Ishikawa (cell line): ENCODE measurements at regions not wholly inside any gene's neighbourhood (a gene's known extent, or its start where the extent isn't known, plus 50 kb on each side); places are given as distances from the start of the nearest gene placed in this dataset.

Experiments
- CEBPB ChIP-seq: IDR thresholded peaks from 2 replicates; pipeline ENCODE4 v1.6.1; 2012
- CREB1 ChIP-seq: IDR thresholded peaks from 2 replicates; pipeline ENCODE4 v1.6.1; 2012; ENCODE audit warnings: low read depth
- EGR1 ChIP-seq: IDR thresholded peaks from 2 replicates; pipeline ENCODE4 v1.6.1; 2012
- EP300 ChIP-seq: IDR thresholded peaks from 2 replicates; pipeline ENCODE4 v1.6.1; 2012; ENCODE audit warnings: borderline replicate concordance
- FOXM1 ChIP-seq: IDR thresholded peaks from 2 replicates; pipeline ENCODE4 v1.6.1; 2012; ENCODE audit warnings: low read depth, borderline replicate concordance
- NFIC ChIP-seq: IDR thresholded peaks from 2 replicates; pipeline ENCODE4 v1.6.1; 2012
- RAD21 ChIP-seq: IDR thresholded peaks from 2 replicates; pipeline ENCODE4 v1.6.1; 2012; ENCODE audit warnings: low read depth
- TAF1 ChIP-seq: IDR thresholded peaks from 2 replicates; pipeline ENCODE4 v1.6.1; 2012; ENCODE audit warnings: low read depth, mild to moderate bottlenecking
- TCF12 ChIP-seq: IDR thresholded peaks from 2 replicates; pipeline ENCODE4 v1.6.1; 2012; ENCODE audit warnings: low read depth
- TEAD4 ChIP-seq: IDR thresholded peaks from 2 replicates; pipeline ENCODE4 v1.6.1; 2012
- YY1 ChIP-seq: IDR thresholded peaks from 2 replicates; pipeline ENCODE4 v1.6.1; 2012; ENCODE audit warnings: low read depth
- ZBTB7A ChIP-seq: IDR thresholded peaks from 2 replicates; pipeline ENCODE4 v1.6.1; 2012; ENCODE audit warnings: low read depth
- TF ChIP-seq, protein P1 (sequence below): IDR thresholded peaks from 2 replicates; pipeline ENCODE4 v1.6.1; 2012
- TF ChIP-seq, protein P2 (sequence below): IDR thresholded peaks from 2 replicates; pipeline ENCODE4 v1.6.1; 2012; ENCODE audit warnings: low read depth, mild to moderate bottlenecking
- TF ChIP-seq, protein P3 (sequence below): IDR thresholded peaks from 2 replicates; pipeline ENCODE4 v1.6.1; 2012

DNA sequence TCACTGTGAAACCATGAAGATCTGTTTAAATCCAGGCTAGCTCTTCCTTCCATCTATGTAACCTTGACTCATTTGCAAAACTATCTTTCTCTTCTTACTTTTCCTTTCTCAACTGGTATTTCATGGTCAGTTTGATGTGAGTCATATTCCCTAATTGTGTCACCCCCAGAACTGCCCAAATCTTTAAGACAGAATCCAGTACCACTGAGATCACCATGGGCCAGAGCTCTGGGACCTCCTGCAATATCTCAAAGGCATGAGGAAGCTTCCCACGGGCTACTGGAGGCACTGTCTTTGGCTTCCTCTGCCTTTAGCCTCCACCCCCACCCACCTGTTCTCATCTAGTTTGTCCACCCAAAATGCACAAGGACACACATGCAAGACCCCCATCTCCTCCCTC is 274.4 kb upstream of the FMN2 start:
- TF ChIP-seq CEBPB = no peak
- TF ChIP-seq ZBTB7A = no peak
- TF ChIP-seq TCF12 = no peak
- TF ChIP-seq EGR1 = no peak
- TF ChIP-seq NFIC = no peak
- TF ChIP-seq TEAD4 = no peak
- no peak for TF ChIP-seq YY1
- no peak for TF ChIP-seq CREB1
- TF ChIP-seq, protein P1, sequence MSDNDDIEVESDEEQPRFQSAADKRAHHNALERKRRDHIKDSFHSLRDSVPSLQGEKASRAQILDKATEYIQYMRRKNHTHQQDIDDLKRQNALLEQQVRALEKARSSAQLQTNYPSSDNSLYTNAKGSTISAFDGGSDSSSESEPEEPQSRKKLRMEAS = no peak
- TF ChIP-seq RAD21 = no peak
- no peak for TF ChIP-seq EP300
- TF ChIP-seq, protein P2, sequence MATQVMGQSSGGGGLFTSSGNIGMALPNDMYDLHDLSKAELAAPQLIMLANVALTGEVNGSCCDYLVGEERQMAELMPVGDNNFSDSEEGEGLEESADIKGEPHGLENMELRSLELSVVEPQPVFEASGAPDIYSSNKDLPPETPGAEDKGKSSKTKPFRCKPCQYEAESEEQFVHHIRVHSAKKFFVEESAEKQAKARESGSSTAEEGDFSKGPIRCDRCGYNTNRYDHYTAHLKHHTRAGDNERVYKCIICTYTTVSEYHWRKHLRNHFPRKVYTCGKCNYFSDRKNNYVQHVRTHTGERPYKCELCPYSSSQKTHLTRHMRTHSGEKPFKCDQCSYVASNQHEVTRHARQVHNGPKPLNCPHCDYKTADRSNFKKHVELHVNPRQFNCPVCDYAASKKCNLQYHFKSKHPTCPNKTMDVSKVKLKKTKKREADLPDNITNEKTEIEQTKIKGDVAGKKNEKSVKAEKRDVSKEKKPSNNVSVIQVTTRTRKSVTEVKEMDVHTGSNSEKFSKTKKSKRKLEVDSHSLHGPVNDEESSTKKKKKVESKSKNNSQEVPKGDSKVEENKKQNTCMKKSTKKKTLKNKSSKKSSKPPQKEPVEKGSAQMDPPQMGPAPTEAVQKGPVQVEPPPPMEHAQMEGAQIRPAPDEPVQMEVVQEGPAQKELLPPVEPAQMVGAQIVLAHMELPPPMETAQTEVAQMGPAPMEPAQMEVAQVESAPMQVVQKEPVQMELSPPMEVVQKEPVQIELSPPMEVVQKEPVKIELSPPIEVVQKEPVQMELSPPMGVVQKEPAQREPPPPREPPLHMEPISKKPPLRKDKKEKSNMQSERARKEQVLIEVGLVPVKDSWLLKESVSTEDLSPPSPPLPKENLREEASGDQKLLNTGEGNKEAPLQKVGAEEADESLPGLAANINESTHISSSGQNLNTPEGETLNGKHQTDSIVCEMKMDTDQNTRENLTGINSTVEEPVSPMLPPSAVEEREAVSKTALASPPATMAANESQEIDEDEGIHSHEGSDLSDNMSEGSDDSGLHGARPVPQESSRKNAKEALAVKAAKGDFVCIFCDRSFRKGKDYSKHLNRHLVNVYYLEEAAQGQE = no peak

DNA sequence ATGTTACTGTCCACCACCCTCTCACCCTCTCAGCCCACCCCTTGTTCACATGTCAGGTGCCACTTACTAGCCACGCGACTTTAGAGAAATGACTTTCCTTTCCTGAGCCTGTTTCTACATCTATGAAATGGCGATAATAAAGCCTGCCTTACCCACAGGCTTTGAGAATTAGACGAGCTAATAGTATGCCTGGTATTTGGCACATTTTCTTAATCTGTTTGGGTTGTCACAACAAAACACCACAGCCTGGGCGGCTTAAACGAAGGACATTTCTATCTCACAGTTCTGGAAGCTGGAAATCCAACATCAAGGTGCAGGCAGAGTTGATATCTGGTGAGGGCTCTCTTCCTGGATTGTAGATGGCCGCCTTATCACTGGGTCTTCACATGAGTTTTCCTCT is 273.9 kb upstream of the FMN2 start:
- TF ChIP-seq TEAD4 (no peak), RAD21 (no peak), FOXM1 (no peak), EP300 (no peak), CREB1 (no peak), TCF12 (no peak), TAF1 (no peak), NFIC (no peak), ZBTB7A (no peak)
- TF ChIP-seq, protein P2 = no peak
- TF ChIP-seq, protein P3, sequence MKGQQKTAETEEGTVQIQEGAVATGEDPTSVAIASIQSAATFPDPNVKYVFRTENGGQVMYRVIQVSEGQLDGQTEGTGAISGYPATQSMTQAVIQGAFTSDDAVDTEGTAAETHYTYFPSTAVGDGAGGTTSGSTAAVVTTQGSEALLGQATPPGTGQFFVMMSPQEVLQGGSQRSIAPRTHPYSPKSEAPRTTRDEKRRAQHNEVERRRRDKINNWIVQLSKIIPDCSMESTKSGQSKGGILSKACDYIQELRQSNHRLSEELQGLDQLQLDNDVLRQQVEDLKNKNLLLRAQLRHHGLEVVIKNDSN = no peak

DNA sequence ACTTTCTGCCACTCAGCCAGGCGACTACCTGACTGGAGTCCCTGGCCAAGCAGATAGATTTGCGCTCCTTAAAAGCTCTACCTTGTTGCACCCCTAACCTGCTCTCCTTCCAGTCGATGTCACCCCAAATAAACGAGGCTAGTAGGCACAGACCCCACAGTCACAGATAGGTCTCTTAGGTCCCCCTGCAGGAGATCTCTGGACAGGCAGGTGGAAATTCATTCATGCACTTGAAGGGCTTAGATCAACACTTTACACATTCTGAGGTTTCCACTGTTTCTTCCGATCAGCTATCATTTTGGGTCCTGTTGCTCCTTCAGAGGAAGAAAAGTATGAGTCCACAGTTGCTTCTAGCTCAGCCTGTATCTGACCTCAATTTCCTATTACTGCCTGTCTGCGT is 272.6 kb upstream of the FMN2 start:
- TF ChIP-seq ZBTB7A = no peak
- no peak for TF ChIP-seq TEAD4
- TF ChIP-seq NFIC = no peak
- 0 out of 2 replicates have a peak, but pooled peaks have one; percentile 15 for TF ChIP-seq RAD21
- TF ChIP-seq CEBPB = no peak
- TF ChIP-seq EP300 = no peak

DNA sequence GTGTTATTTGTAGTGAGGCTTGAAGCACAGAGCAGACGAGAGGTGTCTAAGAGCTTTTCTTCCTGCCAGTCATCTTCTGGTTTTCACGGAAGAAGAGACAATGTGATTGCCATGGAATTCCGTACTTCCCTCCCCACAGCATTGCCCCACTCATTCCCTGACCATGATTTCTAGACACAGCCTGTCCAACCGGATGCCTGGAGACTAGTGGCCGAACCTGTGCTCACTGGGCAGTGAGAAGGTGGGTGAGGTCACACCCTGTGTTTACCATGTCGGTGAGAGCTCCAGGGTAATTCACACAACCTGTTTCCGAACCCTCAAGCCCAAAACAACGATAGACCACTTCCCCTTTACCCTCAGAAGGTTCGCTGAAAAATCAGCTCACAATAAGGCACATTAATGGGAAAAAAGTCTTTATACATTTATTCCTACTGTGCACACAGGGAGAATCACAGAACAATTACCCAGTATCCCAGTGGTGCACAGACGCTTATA is 271.9 kb upstream of the FMN2 start:
- TF ChIP-seq, protein P2 = no peak
- TF ChIP-seq TEAD4 (no peak), FOXM1 (no peak)

DNA sequence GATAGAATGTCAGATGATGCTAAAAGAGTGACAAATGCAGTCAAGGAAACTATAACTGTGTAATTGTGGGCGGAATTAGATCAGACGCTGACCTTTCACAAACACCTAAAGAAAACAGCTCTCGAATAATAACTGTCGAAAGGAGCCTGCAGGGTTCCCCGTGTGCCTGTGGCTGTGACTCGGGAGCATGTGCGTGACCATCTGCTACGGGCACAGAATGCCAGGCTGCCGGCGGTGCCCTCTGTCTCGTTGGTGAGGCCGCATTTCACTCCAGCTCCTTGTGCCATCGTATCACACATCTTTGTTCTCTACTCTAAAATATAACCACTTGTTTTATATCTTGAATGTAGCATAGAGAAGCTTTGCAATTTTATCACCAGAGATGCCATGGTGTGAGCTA is 267.8 kb upstream of the FMN2 start:
- TF ChIP-seq TCF12 (no peak), EP300 (no peak), CREB1 (no peak), TAF1 (no peak), EGR1 (no peak), FOXM1 (no peak), RAD21 (no peak)
- TF ChIP-seq, protein P2 = no peak
- TF ChIP-seq, protein P1 = no peak
